ENCODE measurements at regions not wholly inside any gene's neighbourhood (a gene's known extent, or its start where the extent isn't known, plus 50 kb on each side); places are given as distances from the start of the nearest gene placed in this dataset.

GRCh38 chr12:127254420-127254955 is 1012.5 kb upstream of the TMEM132C start:
- H3K4me3 ChIP-seq (ENCODE audit: low read depth, low read length), result no peak overlapping the region
- TF ChIP-seq CTCF (IDR thresholded peaks at IDR 0.05; ENCODE audit: insufficient read depth, low read depth, low read length), result no peak
- DNase-seq (ENCODE audit: low read depth), result no peak

GRCh38 chr12:127257366-127257935 is 1009.5 kb upstream of the TMEM132C start:
- H3K4me3 ChIP-seq (ENCODE audit: low read depth, low read length), result no peak overlapping the region
- DNase-seq (ENCODE audit: low read depth), result no peak
- no peak for TF ChIP-seq CTCF (IDR thresholded peaks at IDR 0.05; ENCODE audit: insufficient read depth, low read depth, low read length)

- no peak for DNase-seq (ENCODE audit: low read depth)
- TF ChIP-seq CTCF (IDR thresholded peaks at IDR 0.05; ENCODE audit: insufficient read depth, low read depth, low read length), result no peak
- H3K4me3 ChIP-seq (ENCODE audit: low read depth, low read length), result no peak overlapping the region
These were observed 1006.4 kb upstream of the TMEM132C start for GRCh38 chr12:127260531-127260930.

- TF ChIP-seq CTCF (IDR thresholded peaks at IDR 0.05; ENCODE audit: insufficient read depth, low read depth, low read length), result no peak
- DNase-seq (ENCODE audit: low read depth), result no peak
- no peak overlapping the region for H3K4me3 ChIP-seq (ENCODE audit: low read depth, low read length)
These were observed 1006.0 kb upstream of the TMEM132C start for GRCh38 chr12:127260999-127261398.

- DNase-seq (ENCODE audit: low read depth), result no peak
- TF ChIP-seq CTCF (IDR thresholded peaks at IDR 0.05; ENCODE audit: insufficient read depth, low read depth, low read length), result no peak
- H3K4me3 ChIP-seq (ENCODE audit: low read depth, low read length), result no peak overlapping the region
These were observed 1004.4 kb upstream of the TMEM132C start for GRCh38 chr12:127262615-127263014.

- DNase-seq (ENCODE audit: low read depth), result no peak
- H3K4me3 ChIP-seq (ENCODE audit: low read depth, low read length), result no peak overlapping the region
- no peak for TF ChIP-seq CTCF (IDR thresholded peaks at IDR 0.05; ENCODE audit: insufficient read depth, low read depth, low read length)
These were observed 1003.3 kb upstream of the TMEM132C start for GRCh38 chr12:127263621-127264020.

- no peak overlapping the region for H3K4me3 ChIP-seq (ENCODE audit: low read depth, low read length)
- no peak for TF ChIP-seq CTCF (IDR thresholded peaks at IDR 0.05; ENCODE audit: insufficient read depth, low read depth, low read length)
- no peak for DNase-seq (ENCODE audit: low read depth)
These were observed 999.8 kb upstream of the TMEM132C start for GRCh38 chr12:127267128-127267527.
